22Rv1 (cell line): ENCODE measurements at regions not wholly inside any gene's neighbourhood (a gene's known extent, or its start where the extent isn't known, plus 50 kb on each side); places are given as distances from the start of the nearest gene placed in this dataset.

ENCODE experiments used
- ZFX ChIP-seq: fragments of 450-650 bp; IDR thresholded peaks from 2 replicates; pipeline ENCODE4 v1.6.1; 2017; ENCODE audit warnings: antibody characterized with exemption, borderline replicate concordance
- TF ChIP-seq, protein P1 (sequence below): fragments of 450-650 bp; IDR thresholded peaks from 2 replicates; pipeline ENCODE4 v1.5.1; 2017; ENCODE audit warnings: mild to moderate bottlenecking

DNA sequence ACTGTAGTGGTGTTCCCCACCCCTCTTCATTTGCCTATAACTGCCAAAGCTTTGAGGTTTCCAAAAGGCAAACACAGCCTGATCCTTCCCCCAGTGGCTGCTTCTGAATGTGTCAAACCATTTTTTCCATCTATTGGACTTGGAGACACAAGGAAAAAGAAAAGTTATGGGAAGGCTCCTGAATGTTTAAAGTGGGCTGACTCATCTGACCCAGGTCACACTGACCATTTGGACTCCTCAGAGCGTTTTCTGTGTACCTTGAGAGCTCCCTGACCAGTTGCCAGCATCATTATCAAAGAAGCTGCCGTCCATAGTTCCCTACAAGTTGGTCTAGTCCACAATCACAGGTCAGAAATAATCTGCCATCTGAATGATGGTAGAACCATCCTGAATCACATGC lies 123.4 kb upstream of the COL3A1 start:
- TF ChIP-seq, protein P1, sequence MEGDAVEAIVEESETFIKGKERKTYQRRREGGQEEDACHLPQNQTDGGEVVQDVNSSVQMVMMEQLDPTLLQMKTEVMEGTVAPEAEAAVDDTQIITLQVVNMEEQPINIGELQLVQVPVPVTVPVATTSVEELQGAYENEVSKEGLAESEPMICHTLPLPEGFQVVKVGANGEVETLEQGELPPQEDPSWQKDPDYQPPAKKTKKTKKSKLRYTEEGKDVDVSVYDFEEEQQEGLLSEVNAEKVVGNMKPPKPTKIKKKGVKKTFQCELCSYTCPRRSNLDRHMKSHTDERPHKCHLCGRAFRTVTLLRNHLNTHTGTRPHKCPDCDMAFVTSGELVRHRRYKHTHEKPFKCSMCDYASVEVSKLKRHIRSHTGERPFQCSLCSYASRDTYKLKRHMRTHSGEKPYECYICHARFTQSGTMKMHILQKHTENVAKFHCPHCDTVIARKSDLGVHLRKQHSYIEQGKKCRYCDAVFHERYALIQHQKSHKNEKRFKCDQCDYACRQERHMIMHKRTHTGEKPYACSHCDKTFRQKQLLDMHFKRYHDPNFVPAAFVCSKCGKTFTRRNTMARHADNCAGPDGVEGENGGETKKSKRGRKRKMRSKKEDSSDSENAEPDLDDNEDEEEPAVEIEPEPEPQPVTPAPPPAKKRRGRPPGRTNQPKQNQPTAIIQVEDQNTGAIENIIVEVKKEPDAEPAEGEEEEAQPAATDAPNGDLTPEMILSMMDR: no peak
- TF ChIP-seq ZFX: no peak
